Activated T-helper 2 cell treated with anti-CD3 and anti-CD28 coated beads, Interferon-gamma antibody, Interleukin-2, Interleukin-4, amounts not matched to agents 10 μg/mL and 5 μg/mL and 100 μg/mL, durations not matched to agents 14 hours and 24 hours and 36 hours (primary cell): ENCODE measurements at regions not wholly inside any gene's neighbourhood (a gene's known extent, or its start where the extent isn't known, plus 50 kb on each side); places are given as distances from the start of the nearest gene placed in this dataset.
A peak's percentile ranks its signal among the peaks of the same experiment; 100 is the strongest.

Experiments
- DNase-seq: peaks from one replicate; pipeline ENCODE4 v3.0.0; 2021; ENCODE audit warnings: low spot score
- H3K27ac Mint-ChIP-seq: one replicate; pipeline ENCODE4 v1.8.0; 2021; ENCODE audit warnings: mixed read lengths
- H3K27me3 Mint-ChIP-seq: one replicate; pipeline ENCODE4 v1.8.0; 2021; ENCODE audit warnings: low read depth, mixed read lengths
- H3K36me3 Mint-ChIP-seq: one replicate; pipeline ENCODE4 v1.8.0; 2021; ENCODE audit warnings: low read depth, mixed read lengths
- H3K4me1 Mint-ChIP-seq: one replicate; pipeline ENCODE4 v1.8.0; 2021; ENCODE audit warnings: low read depth, mixed read lengths
- H3K4me3 Mint-ChIP-seq: one replicate; pipeline ENCODE4 v1.8.0; 2021; ENCODE audit warnings: low read depth, mild to moderate bottlenecking, moderate library complexity, mixed read lengths
- H3K9me3 Mint-ChIP-seq: one replicate; pipeline ENCODE4 v1.8.0; 2021; ENCODE audit warnings: mixed read lengths
- intact Hi-C: fragments of 100-400 bp; cut with micrococcal nuclease; formaldehyde crosslinking; loops from one replicate; pipeline ENCODE4 v1.15.1; 2023

GRCh38 chr6:25032934-25033333, 97.2 kb upstream of the RIPOR2 start:
- no peaks in the 10 kb centered on the region for H3K9me3 Mint-ChIP-seq
- H3K36me3 Mint-ChIP-seq: peaks cover 14% of the 10 kb centered on the region
- intact Hi-C loops: no loop called here
- no peak overlapping the region for H3K27ac Mint-ChIP-seq
- peaks cover 49% of the 10 kb centered on the region for H3K4me1 Mint-ChIP-seq
- DNase-seq: no peak
- no peaks in the 10 kb centered on the region for H3K27me3 Mint-ChIP-seq
- no peak overlapping the region for H3K4me3 Mint-ChIP-seq

DNA sequence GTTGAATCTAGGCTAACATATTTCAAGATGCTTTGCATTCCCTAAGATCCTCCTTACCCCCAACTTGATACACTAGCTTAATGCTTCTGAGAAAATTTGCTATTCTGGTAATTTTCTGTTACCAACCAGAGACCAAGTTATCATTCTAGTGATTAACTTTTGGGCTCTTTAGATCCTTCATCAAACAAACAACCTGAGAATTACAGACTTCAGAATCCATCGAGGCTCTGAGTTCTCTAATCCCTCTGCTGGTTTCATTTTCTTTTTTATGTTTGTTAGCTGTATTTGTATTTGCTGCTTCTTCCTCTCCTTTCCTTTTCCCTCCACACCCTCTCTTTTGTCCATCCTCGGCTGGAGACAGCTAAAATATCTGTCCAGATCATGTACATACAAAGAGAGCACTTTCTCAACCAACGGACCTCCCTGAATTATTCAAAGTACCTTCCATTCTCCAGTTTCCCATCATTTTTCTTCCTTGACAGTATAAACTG, 98.7 kb upstream of the RIPOR2 start:
- H3K36me3 Mint-ChIP-seq: peaks cover 19% of the 10 kb centered on the region
- peaks cover 60% of the 10 kb centered on the region for H3K4me1 Mint-ChIP-seq
- H3K27me3 Mint-ChIP-seq: no peaks in the 10 kb centered on the region
- H3K4me3 Mint-ChIP-seq: peak overlapping the region; percentile 85
- DNase-seq: no peak
- H3K27ac Mint-ChIP-seq: peak overlapping the region; percentile 88
- intact Hi-C loops: no loop called here
- peaks cover 4% of the 10 kb centered on the region for H3K9me3 Mint-ChIP-seq

GRCh38 chr6:25035174-25035511, 99.4 kb upstream of the RIPOR2 start:
- no peak for DNase-seq
- Mint-ChIP-seq H3K27me3 (no peaks in the 10 kb centered on the region), H3K36me3 (peaks cover 18% of the 10 kb centered on the region), H3K9me3 (peaks cover 4% of the 10 kb centered on the region), H3K4me3 (peak overlapping the region; percentile 85), H3K4me1 (peaks cover 62% of the 10 kb centered on the region), H3K27ac (peak overlapping the region; percentile 88)
- intact Hi-C loops: no loop called here

GRCh38 chr6:25035512-25036435, 100.0 kb upstream of the RIPOR2 start:
- peaks cover 4% of the 10 kb centered on the region for H3K9me3 Mint-ChIP-seq
- H3K27ac Mint-ChIP-seq: peak overlapping the region; percentile 88
- peaks cover 19% of the 10 kb centered on the region for H3K36me3 Mint-ChIP-seq
- H3K4me1 Mint-ChIP-seq: peaks cover 61% of the 10 kb centered on the region
- intact Hi-C loops: no loop called here
- H3K4me3 Mint-ChIP-seq: peak overlapping the region; percentile 85
- no peaks in the 10 kb centered on the region for H3K27me3 Mint-ChIP-seq
- DNase-seq: no peak

GRCh38 chr6:25036461-25036860, 100.7 kb upstream of the RIPOR2 start:
- Mint-ChIP-seq H3K9me3 (peaks cover 4% of the 10 kb centered on the region), H3K4me3 (peak overlapping the region; percentile 85), H3K27me3 (no peaks in the 10 kb centered on the region), H3K4me1 (peaks cover 68% of the 10 kb centered on the region), H3K36me3 (peaks cover 23% of the 10 kb centered on the region), H3K27ac (peak overlapping the region; percentile 31)
- no peak for DNase-seq
- intact Hi-C loops: no loop called here

GRCh38 chr6:25038300-25038699, 102.5 kb upstream of the RIPOR2 start:
- H3K9me3 Mint-ChIP-seq: peaks cover 4% of the 10 kb centered on the region
- H3K27me3 Mint-ChIP-seq: no peaks in the 10 kb centered on the region
- H3K36me3 Mint-ChIP-seq: peaks cover 17% of the 10 kb centered on the region
- H3K27ac Mint-ChIP-seq: no peak overlapping the region
- DNase-seq: no peak
- intact Hi-C loops: no loop called here
- no peak overlapping the region for H3K4me3 Mint-ChIP-seq
- peaks cover 75% of the 10 kb centered on the region for H3K4me1 Mint-ChIP-seq

DNA sequence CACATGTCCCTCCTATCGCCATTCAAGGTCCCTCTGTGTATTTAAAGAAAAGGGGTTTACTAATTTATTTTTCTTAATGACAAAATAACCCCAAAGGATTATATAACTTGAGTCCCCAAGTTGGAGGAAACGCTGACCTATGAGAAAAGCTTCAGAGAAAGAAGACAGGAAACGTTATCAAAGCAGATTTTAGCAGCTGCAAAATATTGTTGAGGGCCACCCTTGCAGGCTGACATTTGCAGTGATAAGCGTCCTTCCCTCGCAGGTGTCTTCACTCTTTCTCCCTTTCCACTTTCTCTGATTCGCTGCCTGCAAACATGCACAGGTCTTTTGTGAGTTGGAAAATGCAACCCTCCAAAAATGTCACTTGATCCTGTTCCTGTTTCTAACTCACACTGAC, 103.2 kb upstream of the RIPOR2 start:
- Mint-ChIP-seq H3K9me3 (peaks cover 5% of the 10 kb centered on the region), H3K27ac (peak overlapping the region; percentile 64), H3K36me3 (peaks cover 17% of the 10 kb centered on the region)

GRCh38 chr6:25041485-25042035, 105.8 kb upstream of the RIPOR2 start:
- Mint-ChIP-seq H3K27ac (peak overlapping the region; percentile 95), H3K4me3 (peak overlapping the region; percentile 88), H3K9me3 (peaks cover 8% of the 10 kb centered on the region), H3K36me3 (peaks cover 17% of the 10 kb centered on the region), H3K27me3 (no peaks in the 10 kb centered on the region), H3K4me1 (peaks cover 53% of the 10 kb centered on the region)
- intact Hi-C loops: loop anchor here (1.0 to 10.0 kb wide), 7 partner anchors 9 to 327 kb away; partner anchors contain the start of gene C6orf62
- DNase-seq: no peak

More for the DNA sequence above, 103.2 kb upstream of the RIPOR2 start:
- Mint-ChIP-seq H3K4me1 (peaks cover 73% of the 10 kb centered on the region), H3K27me3 (no peaks in the 10 kb centered on the region), H3K4me3 (no peak overlapping the region)
- intact Hi-C loops: no loop called here
- no peak for DNase-seq

- intact Hi-C loops: loop anchor here (5.0 to 10.0 kb wide), 2 partner anchors 95 to 327 kb away; partner anchors contain the start of gene C6orf62
- peak overlapping the region; percentile 88 for H3K4me3 Mint-ChIP-seq
- H3K27ac Mint-ChIP-seq: peak overlapping the region; percentile 86
- DNase-seq: peak; percentile 25
- peaks cover 8% of the 10 kb centered on the region for H3K9me3 Mint-ChIP-seq
- peaks cover 17% of the 10 kb centered on the region for H3K36me3 Mint-ChIP-seq
- H3K27me3 Mint-ChIP-seq: no peaks in the 10 kb centered on the region
- H3K4me1 Mint-ChIP-seq: peaks cover 51% of the 10 kb centered on the region
Observed at GRCh38 chr6:25042036-25042521, 106.3 kb upstream of the RIPOR2 start.

DNA sequence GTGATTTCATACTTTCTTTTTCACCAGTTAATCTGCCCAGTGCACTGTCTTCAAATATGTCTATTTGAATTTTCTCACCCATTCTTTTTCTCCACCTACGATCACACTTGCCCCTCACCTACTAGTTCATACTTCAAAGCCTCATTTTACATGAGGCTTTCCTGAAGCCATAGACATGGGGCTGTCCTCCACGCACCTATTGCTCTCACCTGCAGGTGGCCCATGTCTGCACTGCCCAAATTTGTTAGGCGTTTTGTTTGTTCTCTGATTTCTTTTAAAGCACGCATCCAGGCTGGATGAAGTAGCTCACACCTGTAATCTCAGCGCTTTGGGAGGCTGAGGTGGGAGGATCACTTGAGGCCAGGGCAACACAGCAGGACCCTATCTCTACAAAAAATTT, 106.8 kb upstream of the RIPOR2 start:
- H3K9me3 Mint-ChIP-seq: peaks cover 8% of the 10 kb centered on the region
- DNase-seq: no peak
- intact Hi-C loops: loop anchor here (5.0 to 10.0 kb wide), 2 partner anchors 95 to 328 kb away; partner anchors contain the start of gene C6orf62
- peak overlapping the region; percentile 86 for H3K27ac Mint-ChIP-seq
- H3K27me3 Mint-ChIP-seq: no peaks in the 10 kb centered on the region
- peaks cover 48% of the 10 kb centered on the region for H3K4me1 Mint-ChIP-seq
- peaks cover 16% of the 10 kb centered on the region for H3K36me3 Mint-ChIP-seq
- peak overlapping the region; percentile 88 for H3K4me3 Mint-ChIP-seq

GRCh38 chr6:25042984-25043725, 107.4 kb upstream of the RIPOR2 start:
- DNase-seq: no peak
- peaks cover 10% of the 10 kb centered on the region for H3K36me3 Mint-ChIP-seq
- intact Hi-C loops: loop anchor here (5.0 to 10.0 kb wide), 2 partner anchors 94 to 328 kb away; partner anchors contain the start of gene C6orf62
- peaks cover 8% of the 10 kb centered on the region for H3K9me3 Mint-ChIP-seq
- H3K4me3 Mint-ChIP-seq: no peak overlapping the region
- peaks cover 45% of the 10 kb centered on the region for H3K4me1 Mint-ChIP-seq
- no peaks in the 10 kb centered on the region for H3K27me3 Mint-ChIP-seq
- no peak overlapping the region for H3K27ac Mint-ChIP-seq

- intact Hi-C loops: loop anchor here (5.0 to 10.0 kb wide), 2 partner anchors 93 to 329 kb away; partner anchors contain the start of gene C6orf62
- no peak for DNase-seq
- H3K4me1 Mint-ChIP-seq: peaks cover 39% of the 10 kb centered on the region
- peaks cover 4% of the 10 kb centered on the region for H3K36me3 Mint-ChIP-seq
- no peak overlapping the region for H3K27ac Mint-ChIP-seq
- no peak overlapping the region for H3K4me3 Mint-ChIP-seq
- peaks cover 10% of the 10 kb centered on the region for H3K9me3 Mint-ChIP-seq
- no peaks in the 10 kb centered on the region for H3K27me3 Mint-ChIP-seq
Observed at GRCh38 chr6:25043892-25044291, 108.1 kb upstream of the RIPOR2 start.
